SKM-1 treated with dmso at 0.1 percent for 144 hours (cell line): ENCODE measurements at regions not wholly inside any gene's neighbourhood (a gene's known extent, or its start where the extent isn't known, plus 50 kb on each side); places are given as distances from the start of the nearest gene placed in this dataset.
"Not testable (repeated sequence)": the region's sequence is repeated elsewhere in the genome, so short reads cannot be mapped to it uniquely, and the experiment has no call there.

Experiments used
- DNase-seq: peaks from one replicate; lab custom pipeline; 2025; ENCODE audit not compliant: unreplicated experiment; lab: John Stamatoyannopoulos, UW

- no peak for DNase-seq
Measured at GRCh38 chr11:115660030-115660805, 156.0 kb upstream of the CADM1 start.

GRCh38 chr11:115659061-115659963, 155.1 kb upstream of the CADM1 start:
- DNase-seq: no peak

- DNase-seq: no peak
Measured at GRCh38 chr11:115657586-115657985, 153.4 kb upstream of the CADM1 start.

DNA sequence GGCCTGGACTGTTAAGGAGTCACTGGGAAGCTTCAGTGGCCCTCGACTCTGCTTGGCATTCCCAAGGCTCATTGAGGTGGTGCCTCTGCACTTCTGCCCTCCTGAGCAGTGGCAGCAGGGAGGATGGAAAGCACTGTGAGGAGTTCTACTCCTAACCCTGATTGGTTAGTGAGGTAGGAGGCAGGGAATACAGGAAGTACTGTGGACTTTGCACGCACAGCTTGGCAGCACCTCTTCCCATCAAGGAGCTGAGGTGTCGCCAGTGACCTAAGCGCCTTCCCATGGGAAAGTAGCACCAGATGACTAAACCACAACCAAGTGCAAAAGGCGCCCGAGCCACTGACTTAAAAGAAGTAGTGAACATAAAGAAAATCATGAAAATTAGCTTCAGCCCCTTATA, 152.5 kb upstream of the CADM1 start:
- no peak for DNase-seq

- no peak for DNase-seq
Measured at GRCh38 chr11:115656041-115656440, 151.8 kb upstream of the CADM1 start.

DNA sequence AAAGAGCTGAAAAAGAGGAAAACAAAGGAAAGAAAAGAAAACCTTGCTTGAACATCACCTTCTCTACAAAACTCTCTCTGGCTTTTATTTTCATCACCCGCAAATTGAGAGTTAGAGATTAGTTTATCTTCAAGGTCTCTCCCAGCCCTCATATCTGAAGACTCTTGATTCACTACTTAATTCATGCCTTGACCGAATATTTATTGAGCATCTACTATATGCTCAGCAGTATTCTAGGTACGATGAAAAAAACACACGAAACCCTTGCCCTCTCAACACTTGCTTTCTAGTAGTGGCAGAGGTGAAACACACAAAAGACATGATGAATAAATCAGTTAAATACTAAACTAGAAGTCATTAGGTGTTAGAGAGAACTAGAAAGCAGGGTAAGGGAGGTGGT, 150.6 kb upstream of the CADM1 start:
- DNase-seq: no peak

GRCh38 chr11:115653926-115654325, 149.7 kb upstream of the CADM1 start:
- no peak for DNase-seq

DNA sequence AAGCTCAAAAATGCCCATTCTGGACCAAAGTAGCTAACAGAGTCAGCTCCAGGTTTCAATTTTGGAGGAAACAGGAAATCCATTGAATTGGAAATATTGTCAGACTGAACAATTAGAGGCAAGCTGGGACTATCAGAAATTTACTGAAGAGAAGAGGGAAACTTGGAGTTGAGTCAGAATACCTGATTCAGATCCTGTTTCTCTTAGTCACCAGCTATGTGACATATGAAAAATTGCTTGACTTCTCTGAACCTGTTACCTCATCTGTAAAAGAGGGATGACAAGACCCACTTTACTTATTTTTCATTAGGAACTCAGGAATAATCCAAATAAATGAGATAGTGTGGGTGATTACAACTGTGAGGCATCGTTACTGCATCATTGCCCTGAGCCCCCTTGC, 148.9 kb upstream of the CADM1 start:
- no peak for DNase-seq

GRCh38 chr11:115652496-115652895, 148.3 kb upstream of the CADM1 start:
- no peak for DNase-seq

DNA sequence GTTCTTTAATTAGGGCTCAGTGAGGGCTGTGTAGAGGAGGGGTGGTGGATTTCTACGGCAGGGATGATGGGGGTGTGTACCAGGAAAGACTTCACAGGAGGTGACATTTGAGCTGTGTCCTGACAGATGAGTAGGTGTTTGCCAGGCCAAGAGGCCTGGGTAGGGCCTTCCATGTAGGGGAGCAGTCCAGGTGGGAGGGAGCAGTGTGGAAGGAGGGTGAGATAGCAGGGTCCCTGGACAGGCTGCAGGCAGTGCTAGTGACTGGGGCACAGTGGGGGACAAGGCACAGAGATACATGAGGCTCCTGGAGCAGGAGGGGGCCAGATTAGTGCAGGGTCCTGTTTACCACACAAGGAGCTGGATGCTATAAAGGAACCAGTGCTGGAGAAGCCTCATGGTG, 147.9 kb upstream of the CADM1 start:
- no peak for DNase-seq

GRCh38 chr11:115649461-115649860, 145.2 kb upstream of the CADM1 start:
- DNase-seq: no peak

DNA sequence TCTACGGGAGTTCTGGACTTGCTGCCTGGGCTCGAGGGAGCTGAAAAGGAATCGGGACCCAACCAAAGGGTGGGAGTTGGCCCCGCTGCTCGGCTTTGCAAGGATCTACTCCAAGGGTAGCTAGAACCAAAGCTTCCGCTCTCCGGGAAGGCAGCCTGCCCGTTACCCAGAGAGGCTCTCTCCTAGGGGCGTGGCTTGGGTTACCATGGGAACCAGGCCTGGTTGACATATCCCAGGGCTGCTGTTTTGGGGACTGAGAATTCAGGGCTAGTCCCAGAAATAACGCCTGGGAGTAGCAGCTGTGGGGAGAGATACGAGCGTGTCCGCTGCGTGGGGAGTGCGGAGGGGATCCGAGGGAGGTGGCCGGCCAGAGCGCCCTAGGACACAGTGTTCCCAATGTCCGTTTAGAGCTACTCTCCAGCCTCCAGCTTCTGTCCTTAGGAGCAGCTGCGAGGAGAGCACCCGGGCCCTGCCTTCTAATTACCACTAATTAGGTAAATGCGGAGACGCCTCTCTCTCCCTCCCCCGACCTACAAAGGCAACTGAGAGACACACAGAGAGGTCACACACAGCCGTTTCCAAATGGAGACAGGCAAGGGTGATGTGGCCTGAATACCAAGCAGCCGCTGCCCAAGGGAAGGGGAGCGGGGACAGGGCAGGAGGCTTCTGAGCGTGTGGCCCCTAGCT, 141.6 kb upstream of the CADM1 start:
- DNase-seq: no peak

- DNase-seq: no peak
Measured at GRCh38 chr11:115644856-115645255, 140.6 kb upstream of the CADM1 start.

- no peak for DNase-seq
Measured at GRCh38 chr11:115643549-115644270, 139.5 kb upstream of the CADM1 start.

- no peak for DNase-seq
Measured at GRCh38 chr11:115642660-115643059, 138.4 kb upstream of the CADM1 start.

DNA sequence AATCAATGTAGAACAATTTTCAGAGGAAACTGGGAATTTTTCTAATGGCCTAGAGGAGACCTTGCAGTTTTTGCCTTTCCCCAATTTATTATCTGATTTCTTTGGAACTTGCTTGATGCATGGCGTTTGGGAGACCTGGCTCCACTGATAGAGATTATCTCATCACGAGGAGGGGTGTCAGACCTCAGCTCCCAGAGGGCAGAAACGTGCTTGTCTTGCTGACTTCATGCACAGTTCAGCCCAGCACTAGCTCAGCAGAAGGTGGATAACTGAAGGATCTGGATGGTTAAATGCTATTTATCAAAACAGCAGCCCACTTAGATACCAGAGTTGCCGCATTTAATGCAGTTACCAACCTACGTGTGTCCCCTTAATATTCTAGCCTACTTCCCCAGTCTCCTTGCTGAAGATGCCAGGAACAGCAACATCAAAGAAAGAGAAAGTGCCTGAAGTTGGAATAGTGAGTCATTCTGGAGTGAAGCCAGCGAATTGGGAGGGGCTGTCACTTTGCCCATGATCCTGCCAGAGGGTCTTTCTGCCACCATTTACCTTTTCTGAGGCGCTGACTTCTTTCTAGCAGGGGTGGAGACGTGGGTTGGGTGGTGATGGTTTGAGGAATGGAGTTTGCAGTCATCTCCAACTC, 133.5 kb upstream of the CADM1 start:
- DNase-seq: no peak

- DNase-seq: no peak
Measured at GRCh38 chr11:115636753-115637527, 132.7 kb upstream of the CADM1 start.

DNA sequence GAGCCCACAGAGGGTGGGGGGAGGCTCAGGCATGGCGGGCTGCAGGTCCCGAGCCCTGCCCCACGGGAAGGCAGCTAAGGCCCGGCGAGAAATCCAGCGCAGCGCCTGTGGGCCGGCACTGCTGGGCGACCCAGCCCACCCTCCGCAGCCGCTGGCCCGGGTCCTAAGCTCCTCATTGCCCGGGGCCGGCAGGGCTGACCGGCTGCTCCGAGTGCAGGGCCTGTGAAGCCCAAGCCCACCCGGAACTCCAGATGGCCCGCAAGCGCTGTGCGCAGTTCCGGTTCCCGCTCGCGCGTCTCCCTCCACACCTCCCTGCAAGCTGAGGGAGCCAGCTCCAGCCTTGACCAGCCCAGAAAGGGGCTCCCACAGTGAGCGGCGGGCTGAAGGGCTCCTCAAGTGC, 129.8 kb upstream of the CADM1 start:
- not testable (repeated sequence) for DNase-seq

DNA sequence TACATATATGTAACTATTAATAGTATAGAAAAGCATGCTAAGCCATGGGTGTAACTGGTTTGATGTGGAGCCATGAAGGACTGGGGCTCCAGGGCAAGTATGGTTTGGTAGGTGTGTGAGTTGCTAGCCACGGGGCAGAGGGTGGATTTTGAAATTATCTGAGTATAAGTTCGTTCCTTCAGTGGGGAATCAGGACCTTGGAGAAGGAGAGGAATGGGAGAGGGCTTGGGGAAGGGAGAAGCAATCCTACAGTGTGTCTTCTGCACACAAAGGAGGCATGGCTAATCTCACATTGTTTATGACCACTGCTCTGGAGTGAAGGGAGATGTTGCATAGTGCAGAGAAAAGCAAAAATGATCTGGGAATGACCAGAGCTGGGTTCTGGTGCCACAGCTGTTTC, 127.8 kb upstream of the CADM1 start:
- DNase-seq: no peak

- DNase-seq: no peak
Measured at GRCh38 chr11:115631609-115632008, 127.4 kb upstream of the CADM1 start.
